NOMO-1 (cell line): ENCODE measurements at regions not wholly inside any gene's neighbourhood (a gene's known extent, or its start where the extent isn't known, plus 50 kb on each side); places are given as distances from the start of the nearest gene placed in this dataset.

Experiments used
- DNase-seq, 2 experiments: peaks; one replicate each; lab custom pipeline; 2025; ENCODE audit not compliant: unreplicated experiment in 2 of 2; lab: John Stamatoyannopoulos, UW

GRCh38 chr6:81694855-81695254 is 57.6 kb downstream of the TENT5A start:
- no peak for DNase-seq

- no peak for DNase-seq
Observed at GRCh38 chr6:81694207-81694606, 58.3 kb downstream of the TENT5A start.

- no peak for DNase-seq
Observed at GRCh38 chr6:81693266-81693665, 59.2 kb downstream of the TENT5A start.

GRCh38 chr6:81690073-81690472 is 62.4 kb downstream of the TENT5A start:
- DNase-seq: no peak

- no peak for DNase-seq
Observed at GRCh38 chr6:81689580-81689979, 62.9 kb downstream of the TENT5A start.

GRCh38 chr6:81683912-81684311 is 68.6 kb downstream of the TENT5A start:
- no peak for DNase-seq

GRCh38 chr6:81682858-81683620 is 69.4 kb downstream of the TENT5A start:
- DNase-seq: no peak

- DNase-seq: no peak
Observed at GRCh38 chr6:81682235-81682795, 70.2 kb downstream of the TENT5A start.

- no peak for DNase-seq
Observed at GRCh38 chr6:81669445-81669844, 83.0 kb downstream of the TENT5A start.

- DNase-seq: no peak
Observed at GRCh38 chr6:81668615-81669047, 83.8 kb downstream of the TENT5A start.

- DNase-seq: no peak
Observed at GRCh38 chr6:81666481-81666880, 86.0 kb downstream of the TENT5A start.

GRCh38 chr6:81656231-81656630 is 96.2 kb downstream of the TENT5A start:
- no peak for DNase-seq

GRCh38 chr6:81655696-81656095 is 96.8 kb downstream of the TENT5A start:
- no peak for DNase-seq

GRCh38 chr6:81648502-81648901 is 104.0 kb downstream of the TENT5A start:
- DNase-seq: no peak

- DNase-seq: no peak
Observed at GRCh38 chr6:81643156-81643555, 109.3 kb downstream of the TENT5A start.

GRCh38 chr6:81640891-81641290 is 111.6 kb downstream of the TENT5A start:
- no peak for DNase-seq

- DNase-seq: no peak
Observed at GRCh38 chr6:81640126-81640525, 112.4 kb downstream of the TENT5A start.

- DNase-seq: no peak
Observed at GRCh38 chr6:81638366-81638765, 114.1 kb downstream of the TENT5A start.

GRCh38 chr6:81636930-81637568 is 115.4 kb downstream of the TENT5A start:
- no peak for DNase-seq

GRCh38 chr6:81634155-81634880 is 118.2 kb downstream of the TENT5A start:
- DNase-seq: no peak

- DNase-seq: no peak
Observed at GRCh38 chr6:81633391-81633790, 119.1 kb downstream of the TENT5A start.
